ENCODE measurements at regions not wholly inside any gene's neighbourhood (a gene's known extent, or its start where the extent isn't known, plus 50 kb on each side); places are given as distances from the start of the nearest gene placed in this dataset.

DNA sequence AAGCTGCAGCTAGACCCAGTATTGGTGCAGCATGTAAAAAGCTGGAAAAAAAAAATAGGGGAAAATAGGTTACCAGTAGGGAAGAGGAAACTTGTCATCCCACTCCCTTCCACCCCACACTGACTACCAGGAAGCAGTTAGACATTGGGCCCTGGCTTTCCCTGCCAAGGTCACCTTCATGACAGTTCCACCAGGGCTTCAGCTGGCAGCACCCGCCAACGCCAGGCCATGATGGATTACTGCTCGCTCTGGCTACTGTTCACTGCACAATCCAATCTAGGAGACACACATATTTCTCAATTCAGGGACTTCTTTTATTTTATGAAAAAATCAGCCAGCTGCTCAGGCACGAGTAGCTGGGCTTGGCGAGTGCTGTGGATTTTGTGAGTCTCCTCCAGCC lies 127.7 kb downstream of the DMRTA2 start:
- no peak for DNase-seq (ENCODE audit: low read depth in 2 of 2)

DNA sequence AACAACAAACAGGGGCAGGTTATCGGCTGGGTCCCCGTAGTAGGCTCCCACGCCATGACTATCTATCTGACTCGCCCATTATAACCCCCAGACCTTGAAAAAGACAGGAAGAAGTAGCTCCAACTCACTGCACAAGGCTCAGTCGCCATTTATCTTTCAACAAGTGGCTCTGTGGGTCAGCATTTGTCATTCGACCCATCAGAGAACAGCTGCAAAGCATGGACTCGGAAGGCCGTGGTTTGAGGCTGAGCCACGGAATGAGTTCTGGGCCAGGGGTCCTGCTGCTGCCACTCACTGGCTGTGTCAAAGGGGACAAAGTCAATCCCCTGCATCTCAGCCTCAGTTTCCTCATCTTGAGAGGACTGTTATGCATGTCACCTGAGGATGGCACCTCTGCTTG lies 131.0 kb downstream of the DMRTA2 start:
- no peak for DNase-seq (ENCODE audit: low read depth in 2 of 2)

DNA sequence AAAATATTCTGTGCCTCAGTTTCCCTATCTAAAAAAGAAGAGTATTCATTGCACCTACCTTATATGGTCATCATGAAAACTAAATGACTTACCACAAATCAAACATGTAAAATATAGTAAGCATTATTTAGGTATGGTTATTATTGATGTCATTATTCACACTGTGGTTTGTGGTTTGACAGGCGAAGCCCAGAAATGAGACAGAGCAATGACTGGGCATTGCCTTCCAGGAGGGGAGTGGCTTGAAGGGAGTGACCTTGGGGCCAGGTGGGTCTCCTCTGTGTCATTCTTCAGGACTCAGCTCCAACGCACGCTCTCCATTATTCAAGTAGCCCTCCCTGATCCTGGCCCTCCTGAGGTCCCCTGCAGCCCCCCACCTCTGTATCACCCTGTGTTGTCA lies 133.7 kb downstream of the DMRTA2 start:
- DNase-seq (ENCODE audit: low read depth in 2 of 2) = no peak

DNA sequence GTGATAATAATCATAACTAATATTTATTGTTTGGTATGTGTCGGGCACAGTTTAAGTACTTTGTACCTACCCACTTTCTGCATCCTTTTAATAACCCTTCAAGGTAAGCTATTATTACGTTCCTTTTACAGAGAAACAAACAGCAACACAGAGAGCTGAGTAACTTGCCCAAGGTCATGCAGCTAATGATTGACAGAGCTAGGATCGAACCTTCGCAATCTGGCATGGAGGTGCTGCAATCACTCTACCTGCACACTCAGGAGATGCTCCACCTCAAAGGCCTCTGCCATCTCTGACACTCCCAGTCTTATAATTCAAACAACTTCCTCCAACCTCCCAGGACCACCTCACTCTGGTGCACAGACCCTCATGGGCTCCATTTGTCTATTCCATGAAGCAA lies 137.2 kb downstream of the DMRTA2 start:
- DNase-seq (ENCODE audit: low read depth in 2 of 2) = no peak

DNA sequence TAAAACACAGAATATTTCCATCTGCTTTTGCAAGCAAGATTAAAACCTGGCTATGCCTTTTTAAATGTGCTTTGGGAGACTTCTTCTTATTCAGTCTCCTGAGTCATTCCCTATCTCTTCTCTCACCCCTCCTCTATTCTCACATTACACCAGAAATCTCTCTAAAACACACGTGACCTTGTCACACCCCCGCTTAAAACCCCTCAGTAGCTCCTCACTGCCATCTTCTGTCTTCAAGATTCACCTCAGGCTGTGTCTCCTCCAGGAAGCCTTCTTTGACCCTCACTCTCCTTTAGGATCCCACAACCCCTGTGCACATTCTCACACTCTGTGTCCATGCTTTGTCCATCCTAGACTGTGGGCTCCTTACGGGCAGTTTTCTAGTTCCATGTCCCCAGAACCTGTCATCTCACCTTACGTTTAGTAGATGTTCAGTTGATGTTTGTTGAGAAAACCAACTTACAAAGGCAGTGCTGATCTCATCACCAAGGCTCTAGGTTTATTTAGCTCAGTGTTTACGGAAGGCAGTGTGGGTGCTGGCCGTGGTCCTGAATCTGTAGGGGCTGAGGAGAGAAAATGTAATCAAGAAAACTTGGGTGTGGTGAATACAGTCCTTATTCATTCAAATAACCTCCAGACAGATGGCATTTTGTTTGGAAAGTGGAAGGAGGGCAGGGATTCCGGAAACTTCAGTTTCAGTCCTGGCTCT lies 143.5 kb downstream of the DMRTA2 start:
- DNase-seq (ENCODE audit: low read depth in 2 of 2) = no peak

DNA sequence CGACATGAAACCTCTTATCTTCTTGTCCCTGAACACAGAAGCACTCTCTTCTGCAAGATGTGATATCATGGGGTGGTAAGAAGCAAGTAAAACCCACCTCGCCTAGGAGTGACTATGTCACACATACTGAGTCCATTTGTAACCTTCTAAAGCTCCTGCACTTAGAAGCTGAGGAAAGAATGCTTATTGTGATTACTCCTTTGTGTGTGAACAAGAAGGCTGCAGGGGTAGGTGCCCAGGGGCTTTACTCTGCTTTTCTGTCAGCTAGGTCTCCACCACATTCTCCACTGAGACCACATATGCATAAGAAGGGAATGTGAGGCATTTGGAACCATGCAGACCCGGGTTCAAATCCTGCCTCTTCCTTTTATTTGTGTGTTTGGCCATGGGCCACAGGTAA lies 144.3 kb downstream of the DMRTA2 start:
- no peak for DNase-seq (ENCODE audit: low read depth in 2 of 2)

DNA sequence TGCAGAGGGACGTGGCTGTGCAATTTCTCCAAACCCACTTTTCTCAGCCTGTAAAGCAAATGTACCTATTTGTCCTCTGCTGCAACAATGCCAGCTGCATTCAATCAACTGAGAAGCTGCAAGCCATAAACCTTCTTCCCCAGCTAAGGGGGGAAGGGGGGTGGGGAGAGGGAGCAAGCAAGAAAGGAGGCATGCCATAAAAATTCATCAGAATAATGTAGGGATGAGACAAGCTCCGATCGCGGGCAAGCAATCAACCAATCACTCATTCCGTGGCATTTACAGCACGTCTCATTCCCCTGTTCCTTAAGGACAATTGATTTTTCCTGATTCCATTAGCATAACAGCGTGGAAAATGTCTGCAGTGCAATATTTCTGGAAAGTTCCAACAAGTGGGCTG lies 144.8 kb downstream of the DMRTA2 start:
- no peak for DNase-seq (ENCODE audit: low read depth in 2 of 2)

DNA sequence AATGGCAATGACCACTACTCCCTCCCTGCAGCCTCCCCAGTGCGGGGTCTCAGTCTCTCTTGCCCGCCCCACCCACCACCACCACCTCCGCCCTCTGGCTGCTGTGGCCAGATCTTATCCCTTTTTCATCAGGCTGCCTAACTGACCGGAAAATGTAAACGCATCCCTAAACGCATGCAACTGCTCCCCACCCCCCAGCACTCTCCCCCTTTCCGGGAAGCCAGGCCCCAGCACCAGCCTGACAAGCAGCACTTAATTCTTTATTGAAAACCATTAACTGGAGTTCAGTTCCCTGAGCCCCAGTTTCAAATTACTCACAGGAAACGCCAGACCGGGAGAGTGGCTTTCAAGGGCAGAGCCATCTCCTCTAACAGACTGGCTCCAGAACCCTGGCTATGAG lies 147.7 kb downstream of the DMRTA2 start:
- no peak for DNase-seq (ENCODE audit: low read depth in 2 of 2)

DNA sequence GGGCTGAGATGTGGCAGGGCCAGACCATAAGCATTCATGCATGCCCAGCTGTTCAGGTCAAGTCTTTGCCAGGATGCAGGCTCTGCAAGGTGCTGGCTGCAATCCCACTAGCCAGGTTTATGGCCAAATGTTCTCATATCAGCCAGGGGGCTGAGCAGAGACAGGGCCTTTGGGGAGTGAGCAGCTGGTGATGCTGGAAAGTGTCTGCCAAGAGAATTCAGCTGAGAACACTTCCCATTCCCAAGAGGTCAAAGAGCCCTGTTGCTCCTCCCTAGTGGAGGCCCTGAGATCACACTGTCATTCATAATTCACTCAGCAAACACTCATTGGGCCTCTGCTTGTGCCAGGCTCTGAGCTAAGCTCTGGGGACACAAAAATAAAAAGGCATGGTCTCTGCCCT lies 150.3 kb downstream of the DMRTA2 start:
- no peak for DNase-seq (ENCODE audit: low read depth in 2 of 2)

DNA sequence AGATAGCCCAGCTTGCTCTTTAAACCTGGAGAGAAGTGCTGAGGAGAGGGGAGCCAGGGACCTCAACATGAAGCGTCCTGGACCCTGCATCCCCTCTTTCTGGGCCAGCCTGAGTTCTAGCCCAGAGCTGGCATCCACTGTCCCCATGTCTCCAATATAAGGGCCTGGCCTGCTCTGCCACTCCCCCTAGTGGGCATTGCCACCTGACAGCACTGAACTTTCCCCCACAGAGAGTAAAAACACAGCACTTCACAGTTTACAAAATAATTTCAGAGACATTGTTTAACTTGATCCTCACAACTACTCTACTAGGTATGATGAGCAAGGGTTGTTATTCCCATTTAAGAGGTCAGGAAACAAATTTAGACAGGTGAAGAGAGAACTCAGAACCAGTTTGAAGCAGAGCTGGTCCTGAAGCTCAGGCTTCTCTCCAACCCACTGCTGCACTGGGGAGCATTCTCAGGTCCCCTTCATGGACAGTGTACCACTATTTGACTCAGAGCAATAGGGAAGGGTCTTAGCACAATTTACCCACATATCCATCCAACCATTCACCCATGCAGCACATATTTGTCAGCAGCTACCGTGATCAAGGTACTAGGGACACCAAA lies 151.2 kb downstream of the DMRTA2 start:
- DNase-seq (ENCODE audit: low read depth in 2 of 2) = no peak

DNA sequence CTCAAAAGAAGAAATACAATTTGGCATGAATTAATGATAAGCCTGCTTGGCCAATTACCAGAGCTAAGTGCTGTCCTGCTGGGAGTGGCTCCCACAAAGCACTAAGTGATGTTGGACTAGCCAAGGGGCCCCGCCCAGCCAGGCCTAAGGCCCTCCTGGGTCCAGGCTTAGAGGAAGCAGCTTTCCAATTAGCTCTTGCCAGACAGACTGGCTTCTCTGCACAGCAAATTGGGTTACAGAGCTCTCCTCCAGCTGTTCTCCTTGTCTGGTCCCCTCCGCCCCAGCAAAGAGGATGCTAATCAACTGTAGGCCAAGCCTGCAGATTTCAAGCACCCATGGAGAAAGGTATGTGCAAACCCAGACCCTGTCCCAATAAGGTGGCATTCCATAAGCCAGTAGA lies 151.9 kb downstream of the DMRTA2 start:
- no peak for DNase-seq (ENCODE audit: low read depth in 2 of 2)

DNA sequence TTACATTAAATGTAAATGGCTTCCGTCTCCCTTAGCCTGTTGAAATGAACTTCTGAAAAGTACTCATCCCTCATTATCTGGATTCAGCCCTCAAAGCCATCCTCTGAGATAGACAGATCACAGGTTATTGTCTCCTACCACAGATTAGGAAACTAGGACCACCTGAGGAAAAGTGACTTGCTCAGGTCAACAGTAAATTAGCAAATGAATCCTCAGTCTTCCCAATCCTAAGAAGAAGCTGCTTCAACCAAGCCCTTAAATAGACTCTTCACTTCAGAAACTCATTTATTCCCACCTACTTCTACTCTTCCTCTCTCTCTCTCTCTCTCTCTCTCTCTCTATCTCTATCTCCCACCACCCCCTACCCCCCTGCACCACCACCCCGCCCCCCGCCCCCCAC lies 152.3 kb downstream of the DMRTA2 start:
- DNase-seq (ENCODE audit: low read depth in 2 of 2) = no peak

DNA sequence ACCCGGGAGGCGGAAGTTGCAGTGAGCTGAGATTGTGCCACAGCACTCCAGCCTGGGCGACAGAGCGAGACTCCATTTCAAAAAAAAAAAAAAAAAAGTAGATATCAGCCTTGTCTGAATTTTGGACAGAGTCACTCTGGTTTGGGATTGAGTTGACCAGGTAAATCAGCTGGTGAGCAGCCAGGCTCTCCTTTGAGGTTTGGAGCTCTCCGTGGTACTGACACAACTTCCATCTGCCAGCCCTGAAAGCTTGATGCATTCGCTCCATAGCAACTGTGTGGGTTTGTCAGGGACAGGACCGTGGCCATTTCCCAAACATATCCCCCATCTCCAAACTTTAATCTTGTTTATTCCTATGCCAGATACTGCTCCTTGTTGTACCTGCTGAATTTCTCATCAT lies 155.2 kb downstream of the DMRTA2 start:
- DNase-seq (ENCODE audit: low read depth in 2 of 2) = no peak

DNA sequence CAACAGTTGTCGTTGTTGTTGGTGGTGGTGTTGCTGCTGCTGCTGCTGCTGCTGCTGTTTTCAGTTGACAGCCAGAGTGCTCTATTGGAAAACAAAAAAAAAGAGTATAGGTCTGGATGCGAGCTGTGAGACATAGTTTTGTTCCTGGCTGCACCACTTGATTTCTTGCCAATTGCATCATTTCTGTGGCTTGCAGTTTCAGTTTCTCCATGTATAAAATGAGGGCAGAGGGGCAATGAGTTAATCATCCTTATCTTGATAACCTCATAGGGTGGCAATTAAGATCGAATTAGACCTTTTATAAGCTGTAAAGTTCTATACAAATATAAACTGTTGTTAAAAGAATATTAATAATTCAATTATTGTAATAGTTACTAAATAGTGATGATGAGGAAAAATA lies 156.7 kb downstream of the DMRTA2 start:
- DNase-seq (ENCODE audit: low read depth in 2 of 2) = peak; percentile 22 to 31

DNA sequence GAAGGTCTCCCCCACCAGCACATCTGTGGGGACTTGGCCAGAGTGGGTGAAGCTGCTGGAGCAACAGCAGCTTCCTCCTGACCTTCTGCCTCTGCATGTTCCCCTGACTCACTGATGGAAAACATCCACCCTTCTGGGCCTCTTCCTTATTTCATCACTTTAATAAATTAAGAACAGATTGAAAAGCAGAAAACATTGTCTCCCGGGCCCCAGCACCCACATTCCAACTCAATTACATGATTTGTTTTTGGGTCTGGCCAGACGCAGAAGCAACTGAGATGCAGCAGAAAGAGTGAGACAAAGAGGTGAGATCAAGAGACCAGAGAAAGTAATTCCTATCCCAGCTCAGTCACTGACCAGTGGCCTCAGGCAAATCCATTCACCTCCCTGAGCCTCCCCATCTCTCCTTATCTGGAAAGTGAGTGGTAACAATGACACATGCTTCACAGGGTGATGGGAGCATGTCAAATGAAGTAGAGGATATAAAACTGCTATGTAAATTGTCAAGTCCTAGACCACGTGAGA lies 157.1 kb downstream of the ELAVL4 start:
- DNase-seq (ENCODE audit: low read depth in 2 of 2) = peak; percentile 43 to 52

DNA sequence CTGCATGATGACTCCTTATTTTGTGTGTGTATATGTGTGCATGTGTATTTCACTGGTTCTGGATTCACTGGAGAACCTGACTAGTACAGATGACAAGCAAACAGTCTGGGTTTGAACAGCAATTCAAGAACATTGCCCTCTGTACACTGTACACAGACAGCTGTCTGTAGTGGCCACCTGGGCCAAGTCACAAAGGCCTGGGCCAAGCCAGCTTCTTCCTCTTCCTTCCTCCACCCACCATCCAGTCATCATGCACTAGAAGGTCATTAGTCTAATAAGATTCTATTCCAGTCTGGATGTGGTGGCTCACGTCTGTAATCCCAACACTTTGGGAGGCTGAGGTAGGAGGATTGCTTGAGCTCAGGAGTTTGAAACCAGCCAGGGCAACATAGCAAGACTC lies 155.9 kb downstream of the ELAVL4 start:
- no peak for DNase-seq (ENCODE audit: low read depth in 2 of 2)

DNA sequence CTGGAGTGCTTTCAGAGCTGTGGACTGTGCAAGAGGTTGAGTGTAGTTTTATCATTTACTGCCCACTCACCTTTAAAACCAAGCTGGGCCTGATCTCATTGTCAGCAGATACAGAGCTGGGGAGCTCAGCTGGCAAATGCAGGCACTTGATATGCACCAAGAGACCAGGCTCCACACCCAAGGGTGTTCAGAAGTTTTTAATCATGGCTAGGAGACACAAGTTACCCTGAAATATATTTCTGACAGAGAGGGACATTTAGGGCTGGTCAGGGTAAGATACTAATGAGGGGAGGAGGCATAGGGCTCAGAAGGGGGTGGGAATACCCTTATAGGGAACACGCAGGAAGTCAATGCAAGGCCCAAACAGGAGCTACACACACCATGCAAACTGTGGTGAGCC lies 153.7 kb downstream of the ELAVL4 start:
- no peak for DNase-seq (ENCODE audit: low read depth in 2 of 2)

DNA sequence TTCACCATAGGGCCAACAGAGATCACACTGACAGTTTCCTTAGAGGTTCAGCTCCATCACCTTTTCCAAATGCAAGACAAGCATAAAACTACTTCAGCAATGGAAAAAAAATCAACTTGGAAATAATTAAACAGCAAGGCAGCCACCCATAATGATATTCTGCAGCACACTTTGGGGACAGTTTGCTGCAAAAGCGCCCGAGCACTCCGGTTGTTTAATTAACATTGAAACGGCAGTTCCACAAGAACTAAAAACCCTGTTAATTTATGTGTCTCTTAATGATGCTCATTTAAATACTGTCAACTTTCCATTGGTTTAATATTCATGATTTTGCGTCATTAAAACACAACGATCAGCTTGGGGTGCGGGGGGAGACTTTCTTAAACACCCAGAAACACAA lies 153.2 kb downstream of the ELAVL4 start:
- no peak for DNase-seq (ENCODE audit: low read depth in 2 of 2)

DNA sequence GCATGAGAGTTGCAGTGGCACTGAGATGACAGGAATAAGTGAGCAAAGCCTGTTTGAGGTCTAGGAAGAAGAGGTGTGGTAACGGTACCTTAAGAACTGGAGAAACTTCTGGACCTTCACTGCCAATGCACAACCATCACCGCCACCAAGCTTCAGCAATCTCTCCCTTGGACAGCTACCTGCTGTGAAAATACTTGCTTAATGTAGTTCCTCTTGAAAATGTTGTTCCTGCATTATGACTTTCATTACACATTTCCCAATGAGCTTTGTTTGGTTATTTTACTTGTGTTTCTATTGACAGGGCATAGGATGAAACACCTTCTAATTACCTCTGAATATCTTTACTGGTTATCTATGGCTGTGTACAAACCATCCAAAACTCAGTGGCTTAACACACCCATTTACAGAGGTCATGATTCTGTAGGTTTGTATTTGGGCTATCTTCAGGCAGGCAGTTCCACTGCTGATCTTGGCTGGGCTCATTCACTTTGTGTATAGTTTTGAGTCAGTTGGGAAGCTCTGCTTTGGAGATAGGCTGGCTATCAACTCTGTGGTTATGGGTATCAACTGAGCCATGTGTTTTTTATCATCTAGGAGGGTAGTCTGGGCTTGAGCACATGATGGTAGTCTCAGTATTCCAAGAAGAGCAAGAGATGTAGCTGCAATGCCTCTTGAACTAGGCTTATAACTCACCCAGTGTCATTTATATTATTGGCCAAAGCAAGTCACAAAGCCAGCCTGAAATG lies 149.4 kb downstream of the ELAVL4 start:
- no peak for DNase-seq (ENCODE audit: low read depth in 2 of 2)

DNA sequence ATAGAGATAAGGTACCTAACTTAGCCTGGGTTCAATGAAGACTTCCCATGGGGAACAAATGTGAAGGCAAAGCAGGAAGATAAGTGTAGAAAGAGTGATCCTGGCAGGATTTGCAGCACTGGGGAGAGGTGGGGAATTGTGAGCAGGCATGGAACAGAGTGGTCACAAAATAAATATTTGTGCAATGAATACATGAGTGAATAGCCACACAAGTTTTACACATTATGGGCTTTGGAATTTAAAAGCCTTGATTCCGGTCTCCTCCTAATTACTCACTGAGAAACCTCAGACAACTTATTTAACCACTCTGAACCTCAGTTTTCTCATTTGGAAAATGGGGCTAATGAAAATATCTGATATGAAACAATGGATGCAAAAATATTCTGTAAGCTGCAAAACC lies 148.3 kb downstream of the ELAVL4 start:
- DNase-seq (ENCODE audit: low read depth in 2 of 2) = no peak

Measured in fibroblast of skin of left biceps (primary cell).